GM12892 (cell line): ENCODE measurements at regions not wholly inside any gene's neighbourhood (a gene's known extent, or its start where the extent isn't known, plus 50 kb on each side); places are given as distances from the start of the nearest gene placed in this dataset.

ENCODE experiments used
- POLR2A ChIP-seq: IDR thresholded peaks from 2 replicates; pipeline ENCODE4 v1.6.1; 2011; ENCODE audit warnings: low read depth, low read length, control low read depth
- TAF1 ChIP-seq: IDR thresholded peaks from 2 replicates; pipeline ENCODE4 v1.6.1; 2011; ENCODE audit warnings: low read depth, mild to moderate bottlenecking, control low read depth, low read length, borderline replicate concordance

- TF ChIP-seq POLR2A (no peak), TAF1 (no peak)
Observed at GRCh38 chr19:28876609-28877123, 336.3 kb downstream of the UQCRFS1 start.
